Panc1 (cell line): ENCODE measurements at regions not wholly inside any gene's neighbourhood (a gene's known extent, or its start where the extent isn't known, plus 50 kb on each side); places are given as distances from the start of the nearest gene placed in this dataset.

Experiments
- REST ChIP-seq, 2 experiments: IDR thresholded peaks; 2 replicates each; pipeline ENCODE4 v1.6.1; 2011 to 2012; ENCODE audit warnings: low read depth in 2 of 2, control low read depth in 1 of 2, low read length in 1 of 2, mild to moderate bottlenecking in 1 of 2, moderate library complexity in 1 of 2; ENCODE audit not compliant: insufficient read depth in 1 of 2
- TCF7L2 ChIP-seq: IDR thresholded peaks from 2 replicates; pipeline ENCODE4 v1.6.1; 2011; ENCODE audit warnings: mild to moderate bottlenecking, low read depth, low read length, inconsistent platforms

GRCh38 chr5:120162321-120162720 is 301.8 kb upstream of the PRR16 start:
- TF ChIP-seq REST (IDR thresholded peaks at IDR 0.05; ENCODE audit: insufficient read depth in 1 of 2, low read depth in 2 of 2, low read length in 1 of 2) (no peak), TCF7L2 (no peak)
